Uterus (tissue), 2 donors: ENCODE measurements at regions not wholly inside any gene's neighbourhood (a gene's known extent, or its start where the extent isn't known, plus 50 kb on each side); places are given as distances from the start of the nearest gene placed in this dataset.

Experiments used
- CTCF ChIP-seq, 4 experiments: fragments of 200-600 bp in 2 of 4; fragments of 450-650 bp in 2 of 4; sonication (generic) in 2 of 4; IDR thresholded peaks; one replicate each; pipeline ENCODE4 v1.5.1; 2016 to 2019; ENCODE audit warnings: antibody characterized with exemption in 4 of 4, mild to moderate bottlenecking in 2 of 4, moderate library complexity in 1 of 4
- POLR2A ChIP-seq, 2 donors: fragments of 450-650 bp; IDR thresholded peaks; one replicate each; pipeline ENCODE4 v1.6.1; 2016; ENCODE audit warnings: antibody characterized with exemption in 2 of 2, mild to moderate bottlenecking in 1 of 2, moderate library complexity in 1 of 2

GRCh38 chr1:219459351-219460080 is 153.4 kb downstream of the ZC3H11B start:
- TF ChIP-seq CTCF (IDR thresholded peaks at IDR 0.05) (no peak), POLR2A (IDR thresholded peaks at IDR 0.05) (no peak)
